ENCODE measurements at regions not wholly inside any gene's neighbourhood (a gene's known extent, or its start where the extent isn't known, plus 50 kb on each side); places are given as distances from the start of the nearest gene placed in this dataset.
"Not testable (repeated sequence)": the region's sequence is repeated elsewhere in the genome, so short reads cannot be mapped to it uniquely, and the experiment has no call there.

DNA sequence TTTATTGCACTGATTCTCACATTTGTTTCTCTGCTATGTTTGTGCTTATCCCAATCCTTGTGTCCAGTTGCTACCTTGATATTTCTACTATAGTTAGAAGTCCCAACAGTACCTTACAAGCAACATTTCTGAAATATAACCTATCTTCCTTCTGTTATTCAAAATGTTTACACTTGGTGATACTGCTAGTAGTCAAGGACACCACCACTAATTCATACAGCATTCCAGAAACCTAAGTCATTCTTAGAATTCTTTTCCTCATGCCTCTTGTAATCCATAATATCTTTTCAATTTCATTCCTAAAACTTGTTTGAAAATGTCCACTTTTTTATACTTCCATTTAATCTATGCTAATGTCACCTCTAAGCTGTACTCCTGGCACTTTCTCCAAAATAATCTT is 2132.1 kb downstream of the NCAM2 start:
- H3K27ac ChIP-seq: no peak overlapping the region
- H3K4me3 ChIP-seq: no peak overlapping the region
- intact Hi-C loops (cut with DNase I): no loop called here
- no peaks in the 10 kb centered on the region for H3K27me3 ChIP-seq
- H3K4me1 ChIP-seq: no peaks in the 10 kb centered on the region
- DNase-seq: no peak
- H3K9me3 ChIP-seq: no peaks in the 10 kb centered on the region
- H3K36me3 ChIP-seq: no peaks in the 10 kb centered on the region
- TF ChIP-seq, protein P1, sequence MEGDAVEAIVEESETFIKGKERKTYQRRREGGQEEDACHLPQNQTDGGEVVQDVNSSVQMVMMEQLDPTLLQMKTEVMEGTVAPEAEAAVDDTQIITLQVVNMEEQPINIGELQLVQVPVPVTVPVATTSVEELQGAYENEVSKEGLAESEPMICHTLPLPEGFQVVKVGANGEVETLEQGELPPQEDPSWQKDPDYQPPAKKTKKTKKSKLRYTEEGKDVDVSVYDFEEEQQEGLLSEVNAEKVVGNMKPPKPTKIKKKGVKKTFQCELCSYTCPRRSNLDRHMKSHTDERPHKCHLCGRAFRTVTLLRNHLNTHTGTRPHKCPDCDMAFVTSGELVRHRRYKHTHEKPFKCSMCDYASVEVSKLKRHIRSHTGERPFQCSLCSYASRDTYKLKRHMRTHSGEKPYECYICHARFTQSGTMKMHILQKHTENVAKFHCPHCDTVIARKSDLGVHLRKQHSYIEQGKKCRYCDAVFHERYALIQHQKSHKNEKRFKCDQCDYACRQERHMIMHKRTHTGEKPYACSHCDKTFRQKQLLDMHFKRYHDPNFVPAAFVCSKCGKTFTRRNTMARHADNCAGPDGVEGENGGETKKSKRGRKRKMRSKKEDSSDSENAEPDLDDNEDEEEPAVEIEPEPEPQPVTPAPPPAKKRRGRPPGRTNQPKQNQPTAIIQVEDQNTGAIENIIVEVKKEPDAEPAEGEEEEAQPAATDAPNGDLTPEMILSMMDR (IDR thresholded peaks at IDR 0.05): no peak
- no peak for TF ChIP-seq POLR2A (IDR thresholded peaks at IDR 0.05)

DNA sequence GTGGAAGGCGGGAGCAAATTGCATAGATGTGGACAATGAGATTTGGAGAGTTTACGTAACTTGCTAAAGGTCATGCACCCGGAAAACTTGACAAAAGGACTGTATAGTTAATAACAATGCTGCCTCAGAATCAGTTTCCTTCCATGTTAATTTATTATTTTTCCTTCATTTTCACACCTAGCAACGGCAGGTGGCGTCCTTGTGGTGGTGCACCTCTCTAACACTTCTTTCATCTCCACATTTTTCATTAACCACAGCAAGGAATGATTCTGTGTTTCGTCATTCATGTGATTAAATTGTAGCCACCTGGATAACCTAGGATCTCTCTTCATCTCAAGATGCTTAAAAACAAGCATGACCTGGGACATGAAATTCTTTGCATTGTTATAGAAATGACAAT is 2133.0 kb downstream of the NCAM2 start:
- no peak overlapping the region for H3K27ac ChIP-seq
- H3K36me3 ChIP-seq: no peaks in the 10 kb centered on the region
- intact Hi-C loops (cut with DNase I): no loop called here
- no peak for DNase-seq
- H3K9me3 ChIP-seq: no peaks in the 10 kb centered on the region
- TF ChIP-seq, protein P1 (IDR thresholded peaks at IDR 0.05): no peak
- no peak for TF ChIP-seq POLR2A (IDR thresholded peaks at IDR 0.05)
- no peak overlapping the region for H3K4me3 ChIP-seq
- no peaks in the 10 kb centered on the region for H3K4me1 ChIP-seq
- WGBS, 2 donors: 37 to 47% methylated on average over 6 of the region's 6 CpGs
- H3K27me3 ChIP-seq: no peaks in the 10 kb centered on the region

DNA sequence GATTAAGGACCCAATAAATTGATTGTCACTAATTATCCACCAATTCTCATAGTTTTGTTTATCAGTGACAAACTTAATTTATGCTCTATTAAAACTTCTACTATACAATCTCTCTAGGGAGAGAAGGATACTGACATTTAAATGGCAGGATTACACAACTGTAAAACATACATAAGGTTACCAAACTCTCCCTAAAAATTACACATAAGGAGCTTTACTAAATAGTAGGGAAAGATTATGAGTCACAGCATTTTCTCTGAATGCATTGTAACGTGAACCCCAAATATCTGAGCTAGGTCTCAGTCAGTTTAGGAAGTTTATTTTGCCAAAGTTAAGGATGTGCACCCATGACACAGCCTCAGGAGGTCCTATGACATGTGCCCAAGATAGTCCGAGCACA is 2140.6 kb downstream of the NCAM2 start:
- no peak overlapping the region for H3K4me3 ChIP-seq
- intact Hi-C loops (cut with DNase I): no loop called here
- H3K9me3 ChIP-seq: peaks cover 0 to 9% (median 0%) of the 10 kb centered on the region in 3 donors
- H3K27me3 ChIP-seq: no peaks in the 10 kb centered on the region
- 70 to 76% methylated on average over 2 of the region's 2 CpGs for WGBS, 2 donors
- no peaks in the 10 kb centered on the region for H3K4me1 ChIP-seq
- TF ChIP-seq POLR2A (IDR thresholded peaks at IDR 0.05): no peak
- TF ChIP-seq, protein P1 (IDR thresholded peaks at IDR 0.05): no peak
- no peak overlapping the region for H3K27ac ChIP-seq
- H3K36me3 ChIP-seq: no peaks in the 10 kb centered on the region
- no peak for DNase-seq

DNA sequence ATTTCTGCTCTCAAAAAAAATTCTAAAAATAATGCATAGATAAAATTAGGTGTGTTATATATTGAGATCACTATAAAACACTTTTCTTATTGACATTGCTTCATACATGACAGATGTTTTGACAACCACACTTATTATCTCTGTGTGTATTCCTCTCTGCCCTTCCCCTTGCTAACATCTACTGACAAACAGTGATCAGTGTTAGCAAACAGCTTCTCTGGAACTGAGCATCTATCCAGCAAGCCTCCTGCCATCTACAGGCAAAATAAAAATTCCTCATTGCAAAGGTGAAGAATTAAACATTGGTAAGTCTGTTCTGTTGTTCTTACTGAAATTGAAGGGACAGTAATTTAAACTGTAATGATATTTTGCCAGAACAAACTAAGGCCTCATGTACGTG is 2153.9 kb downstream of the NCAM2 start:
- no peak overlapping the region for H3K27ac ChIP-seq
- no peak for DNase-seq
- H3K9me3 ChIP-seq: no peaks in the 10 kb centered on the region
- 46 to 53% methylated on average over 1 of the region's 1 CpG for WGBS, 2 donors
- H3K36me3 ChIP-seq: no peaks in the 10 kb centered on the region
- no peaks in the 10 kb centered on the region for H3K27me3 ChIP-seq
- H3K4me1 ChIP-seq: no peaks in the 10 kb centered on the region
- TF ChIP-seq POLR2A (IDR thresholded peaks at IDR 0.05): no peak
- TF ChIP-seq, protein P1 (IDR thresholded peaks at IDR 0.05): no peak
- intact Hi-C loops (cut with DNase I): no loop called here
- H3K4me3 ChIP-seq: no peak overlapping the region

DNA sequence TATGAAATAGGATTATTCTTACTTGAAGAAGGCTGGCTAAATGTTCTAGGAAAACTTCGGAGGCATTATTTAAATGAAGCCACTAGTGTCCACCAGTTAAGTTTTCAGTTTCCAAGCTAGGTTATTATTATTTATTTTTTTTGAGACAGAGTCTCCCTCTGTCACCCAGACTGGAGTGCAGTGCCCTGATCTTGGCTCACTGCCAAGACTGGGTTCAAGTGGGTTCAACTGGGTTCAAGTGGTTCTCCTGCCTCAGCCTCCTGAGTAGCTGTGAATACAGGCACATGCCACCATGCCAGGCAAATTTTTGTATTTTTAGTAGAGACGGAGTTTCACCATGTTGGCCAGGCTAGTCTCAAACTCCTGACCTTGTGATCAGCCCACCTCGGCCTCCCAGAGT is 2155.6 kb downstream of the NCAM2 start:
- H3K27me3 ChIP-seq; H3K9me3 ChIP-seq; H3K36me3 ChIP-seq; intact Hi-C loops (cut with DNase I); H3K27ac ChIP-seq; H3K4me1 ChIP-seq; DNase-seq; H3K4me3 ChIP-seq: not testable (repeated sequence)
- WGBS, 2 donors: 78 to 88% methylated on average over 3 of the region's 3 CpGs

DNA sequence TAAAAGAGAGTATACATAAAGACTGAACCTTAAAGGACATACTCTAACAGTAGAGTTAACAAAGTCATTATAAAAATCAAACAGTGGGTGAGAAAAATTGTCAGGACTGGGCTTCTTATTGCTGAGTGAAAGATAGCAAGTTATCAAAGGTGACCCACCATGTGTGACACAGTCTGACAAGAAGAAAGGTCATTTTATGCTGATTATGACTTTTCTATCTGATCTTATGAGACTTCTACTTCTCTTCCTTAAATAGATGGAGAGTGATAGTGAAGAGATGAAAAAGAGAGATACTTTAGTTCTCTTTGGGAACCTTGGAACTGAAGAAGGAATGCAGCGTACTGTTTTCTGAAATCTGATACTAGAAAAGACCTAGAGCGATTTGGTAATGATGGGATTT is 2157.1 kb downstream of the NCAM2 start:
- Histone ChIP-seq H3K4me1 (no peaks in the 10 kb centered on the region), H3K4me3 (no peak overlapping the region), H3K9me3 (no peaks in the 10 kb centered on the region), H3K27ac (no peak overlapping the region), H3K36me3 (no peaks in the 10 kb centered on the region), H3K27me3 (no peaks in the 10 kb centered on the region)
- DNase-seq: no peak
- 67 to 71% methylated on average over 2 of the region's 2 CpGs for WGBS, 2 donors
- TF ChIP-seq, protein P1 (IDR thresholded peaks at IDR 0.05): no peak
- TF ChIP-seq POLR2A (IDR thresholded peaks at IDR 0.05): no peak
- intact Hi-C loops (cut with DNase I): no loop called here
